OCI-LY3 (cell line): ENCODE measurements at regions not wholly inside any gene's neighbourhood (a gene's known extent, or its start where the extent isn't known, plus 50 kb on each side); places are given as distances from the start of the nearest gene placed in this dataset.

Source experiments
- H2AFZ ChIP-seq: fragments of 200-600, 300-600 bp; shearing (Covaris generic); 2 replicates; pipeline ENCODE4 v1.6.0; 2014; ENCODE audit warnings: antibody characterized with exemption, low read depth, low read length
- H3K27ac ChIP-seq: fragments of 200-600, 300-600 bp; sonication (generic); 2 replicates; pipeline ENCODE4 v1.5.1; 2014; ENCODE audit warnings: mild to moderate bottlenecking, low read length, moderate library complexity, mixed read lengths
- H3K27me3 ChIP-seq: fragments of 200-600, 300-600 bp; sonication (generic); 2 replicates; pipeline ENCODE4 v1.6.1; 2014; ENCODE audit warnings: low read depth, low read length, mixed read lengths
- H3K36me3 ChIP-seq: fragments of 200-600, 300-600 bp; sonication (generic); replicated peaks from 2 replicates; pipeline ENCODE3; 2014; ENCODE audit warnings: low read depth, low read length, mixed read lengths
- H3K4me1 ChIP-seq: fragments of 300-600, 200-600 bp; sonication (generic); 2 replicates; pipeline ENCODE4 v1.6.1; 2014; ENCODE audit warnings: low read length, mixed read lengths
- H3K4me2 ChIP-seq: fragments of 200-600, 300-600 bp; sonication (generic); 2 replicates; pipeline ENCODE4 v1.6.1; 2014; ENCODE audit warnings: low read length, mixed read lengths
- H3K4me3 ChIP-seq: fragments of 300-600, 200-600 bp; sonication (generic); 2 replicates; pipeline ENCODE4 v1.5.1; 2014; ENCODE audit warnings: antibody characterized with exemption, mild to moderate bottlenecking, low read length, moderate library complexity
- H3K79me2 ChIP-seq: fragments of 300-600, 200-600 bp; shearing (Covaris generic); 2 replicates; pipeline ENCODE4 v1.6.1; 2014; ENCODE audit warnings: mild to moderate bottlenecking, low read length, mixed read lengths
- H3K9ac ChIP-seq: fragments of 300-600, 200-600 bp; shearing (Covaris generic); 2 replicates; pipeline ENCODE4 v1.6.0; 2014; ENCODE audit warnings: mild to moderate bottlenecking, low read length, moderate library complexity
- H3K9me3 ChIP-seq: fragments of 200-600, 300-600 bp; shearing (Covaris generic); 2 replicates; pipeline ENCODE4 v1.6.1; 2014; ENCODE audit warnings: low read length, mixed read lengths; ENCODE audit not compliant: insufficient read depth
- H4K20me1 ChIP-seq: fragments of 200-600, 300-600 bp; sonication (generic); 2 replicates; pipeline ENCODE4 v1.6.1; 2016; ENCODE audit warnings: low read length, mixed read lengths; ENCODE audit not compliant: insufficient read depth
- CTCF ChIP-seq: fragments of 200-600, 300-600 bp; sonication (generic); IDR thresholded peaks from 2 replicates; pipeline ENCODE4 v1.5.1; 2014; ENCODE audit warnings: antibody characterized with exemption, low read length, low read depth
- EZH2phosphoT487 ChIP-seq: fragments of 200-600 bp; shearing (Covaris generic); IDR thresholded peaks from 2 replicates; pipeline ENCODE4 v1.6.1; 2018; ENCODE audit warnings: antibody characterized with exemption, mixed run types, low read depth

GRCh38 chr4:31041385-31041784 lies 321.2 kb downstream of the PCDH7 start:
- Histone ChIP-seq H3K9me3 (no peaks in the 10 kb centered on the region), H3K4me1 (peaks cover 2% of the 10 kb centered on the region; the same call in 1 of the 2 replicates), H3K4me2 (no peak overlapping the region), H3K79me2 (no peaks in the 10 kb centered on the region), H3K27ac (no peak overlapping the region), H3K27me3 (no peaks in the 10 kb centered on the region), H3K4me3 (no peak overlapping the region), H2AFZ (no peak overlapping the region), H3K9ac (no peak overlapping the region), H4K20me1 (no peaks in the 10 kb centered on the region), H3K36me3 (no peaks in the 10 kb centered on the region)
- TF ChIP-seq EZH2phosphoT487 (no peak), CTCF (no peak)

GRCh38 chr4:31041853-31042252 lies 321.7 kb downstream of the PCDH7 start:
- no peak for TF ChIP-seq CTCF
- H3K4me2 ChIP-seq = no peak overlapping the region
- H3K27me3 ChIP-seq = no peaks in the 10 kb centered on the region
- no peaks in the 10 kb centered on the region for H3K36me3 ChIP-seq
- no peaks in the 10 kb centered on the region for H3K79me2 ChIP-seq
- no peaks in the 10 kb centered on the region for H3K4me1 ChIP-seq
- no peaks in the 10 kb centered on the region for H4K20me1 ChIP-seq
- no peaks in the 10 kb centered on the region for H3K9me3 ChIP-seq
- no peak overlapping the region for H3K9ac ChIP-seq
- no peak overlapping the region for H3K4me3 ChIP-seq
- H2AFZ ChIP-seq = no peak overlapping the region
- H3K27ac ChIP-seq = no peak overlapping the region

DNA sequence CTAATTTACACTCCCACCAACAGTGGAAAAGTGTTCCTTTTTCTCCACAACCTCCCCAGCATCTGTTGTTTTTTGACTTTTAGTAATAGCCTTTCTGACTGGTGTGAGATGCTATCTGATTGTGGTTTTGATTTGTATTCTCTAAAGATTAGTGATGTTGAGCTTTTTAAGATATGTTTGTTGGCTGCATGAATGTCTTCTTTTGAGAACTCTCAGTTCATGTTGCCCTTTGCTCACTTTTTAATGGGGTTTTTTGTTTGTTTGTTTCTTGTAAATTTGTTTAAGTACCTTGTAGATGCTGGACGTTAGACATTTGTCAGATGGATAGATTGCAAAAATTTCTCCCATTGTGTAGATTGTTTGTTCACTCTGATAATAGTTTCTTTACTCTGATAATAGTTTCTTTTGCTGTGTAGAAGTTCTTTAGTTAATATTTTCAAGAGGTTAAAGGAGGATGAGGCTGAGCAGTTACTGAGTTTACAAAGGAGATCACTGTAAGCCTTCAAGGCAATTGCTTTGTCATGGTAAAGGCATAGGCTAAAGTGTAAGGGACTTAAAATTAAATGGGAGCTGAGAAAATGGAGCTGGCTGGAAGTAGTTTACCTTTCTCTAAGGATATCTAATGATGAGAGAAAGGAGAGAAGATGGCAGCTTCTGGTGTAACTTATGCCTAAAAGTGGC lies 323.4 kb downstream of the PCDH7 start:
- H2AFZ ChIP-seq = no peak overlapping the region
- no peak overlapping the region for H3K9ac ChIP-seq
- H3K4me3 ChIP-seq = no peak overlapping the region
- H3K4me1 ChIP-seq = no peaks in the 10 kb centered on the region
- no peak overlapping the region for H3K4me2 ChIP-seq
- H4K20me1 ChIP-seq = no peaks in the 10 kb centered on the region
- no peaks in the 10 kb centered on the region for H3K36me3 ChIP-seq
- no peak for TF ChIP-seq CTCF
- no peak for TF ChIP-seq EZH2phosphoT487
- no peaks in the 10 kb centered on the region for H3K79me2 ChIP-seq
- no peaks in the 10 kb centered on the region for H3K9me3 ChIP-seq
- no peaks in the 10 kb centered on the region for H3K27me3 ChIP-seq
- H3K27ac ChIP-seq = no peak overlapping the region

DNA sequence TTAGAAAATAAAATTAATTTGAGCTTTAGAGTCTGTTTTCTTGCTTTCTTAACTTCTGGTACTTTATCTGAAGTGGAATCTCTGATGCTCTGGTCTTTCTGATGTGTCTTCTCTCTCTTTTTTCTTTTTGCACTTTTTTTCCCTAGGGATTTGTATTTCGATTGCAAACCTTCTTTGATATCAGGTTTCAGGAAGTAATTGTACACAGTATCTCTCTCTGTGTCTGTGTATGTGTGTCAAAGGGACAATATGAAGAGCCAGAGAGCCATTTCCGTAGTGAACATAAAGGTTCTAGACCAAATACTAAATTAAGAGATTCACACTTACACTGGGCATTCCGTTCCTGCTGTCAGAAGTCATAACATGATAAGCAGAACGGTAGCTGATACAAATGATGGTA lies 325.0 kb downstream of the PCDH7 start:
- Histone ChIP-seq H3K27ac (no peak overlapping the region), H3K4me3 (no peak overlapping the region), H3K4me2 (no peak overlapping the region), H3K36me3 (no peaks in the 10 kb centered on the region), H3K4me1 (no peaks in the 10 kb centered on the region), H3K79me2 (no peaks in the 10 kb centered on the region), H2AFZ (0 out of 2 replicates have a peak overlapping the region, but pooled peaks have one; percentile 16), H3K9ac (no peak overlapping the region), H4K20me1 (no peaks in the 10 kb centered on the region), H3K9me3 (no peaks in the 10 kb centered on the region), H3K27me3 (no peaks in the 10 kb centered on the region)
- no peak for TF ChIP-seq EZH2phosphoT487
- TF ChIP-seq CTCF = no peak
